ENCODE measurements at regions not wholly inside any gene's neighbourhood (a gene's known extent, or its start where the extent isn't known, plus 50 kb on each side); places are given as distances from the start of the nearest gene placed in this dataset.

DNA sequence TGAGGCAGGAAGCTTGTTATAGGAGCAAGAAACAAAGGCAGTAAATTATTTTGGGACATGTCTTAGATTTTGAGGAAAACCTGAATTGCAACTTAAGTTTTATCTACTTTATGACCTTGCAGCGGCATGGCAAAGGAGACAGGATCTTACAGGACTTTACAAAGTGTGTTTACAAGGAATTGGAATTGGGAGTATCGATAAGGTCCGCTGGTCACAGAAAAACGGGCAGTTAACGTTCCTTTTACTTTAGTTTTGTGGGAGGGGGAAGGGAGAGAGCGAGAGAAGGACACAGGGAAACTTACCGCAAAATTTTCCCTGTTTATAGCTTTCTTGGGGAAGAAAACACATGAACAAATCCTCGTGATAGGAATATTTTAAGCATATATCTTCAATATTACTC lies 1607.2 kb downstream of the GRIK2 start:
- no peak overlapping the region for H3K27ac Mint-ChIP-seq
- TF ChIP-seq, protein P1, sequence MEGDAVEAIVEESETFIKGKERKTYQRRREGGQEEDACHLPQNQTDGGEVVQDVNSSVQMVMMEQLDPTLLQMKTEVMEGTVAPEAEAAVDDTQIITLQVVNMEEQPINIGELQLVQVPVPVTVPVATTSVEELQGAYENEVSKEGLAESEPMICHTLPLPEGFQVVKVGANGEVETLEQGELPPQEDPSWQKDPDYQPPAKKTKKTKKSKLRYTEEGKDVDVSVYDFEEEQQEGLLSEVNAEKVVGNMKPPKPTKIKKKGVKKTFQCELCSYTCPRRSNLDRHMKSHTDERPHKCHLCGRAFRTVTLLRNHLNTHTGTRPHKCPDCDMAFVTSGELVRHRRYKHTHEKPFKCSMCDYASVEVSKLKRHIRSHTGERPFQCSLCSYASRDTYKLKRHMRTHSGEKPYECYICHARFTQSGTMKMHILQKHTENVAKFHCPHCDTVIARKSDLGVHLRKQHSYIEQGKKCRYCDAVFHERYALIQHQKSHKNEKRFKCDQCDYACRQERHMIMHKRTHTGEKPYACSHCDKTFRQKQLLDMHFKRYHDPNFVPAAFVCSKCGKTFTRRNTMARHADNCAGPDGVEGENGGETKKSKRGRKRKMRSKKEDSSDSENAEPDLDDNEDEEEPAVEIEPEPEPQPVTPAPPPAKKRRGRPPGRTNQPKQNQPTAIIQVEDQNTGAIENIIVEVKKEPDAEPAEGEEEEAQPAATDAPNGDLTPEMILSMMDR (IDR thresholded peaks at IDR 0.05), result no peak
- no peak for ATAC-seq
- DNase-seq, result no peak
- ChIA-PET CTCF (no interaction called here), POLR2A (no interaction called here)
- no peak overlapping the region for H3K4me3 Mint-ChIP-seq
- no peaks in the 10 kb centered on the region for H3K4me1 Mint-ChIP-seq (ENCODE audit: low read depth)
- no peaks in the 10 kb centered on the region for H3K27me3 Mint-ChIP-seq
- H3K9me3 Mint-ChIP-seq, result peaks cover 6% of the 10 kb centered on the region
- intact Hi-C loops (cut with micrococcal nuclease), result no loop called here
- no peaks in the 10 kb centered on the region for H3K36me3 Mint-ChIP-seq (ENCODE audit: low read depth)

DNA sequence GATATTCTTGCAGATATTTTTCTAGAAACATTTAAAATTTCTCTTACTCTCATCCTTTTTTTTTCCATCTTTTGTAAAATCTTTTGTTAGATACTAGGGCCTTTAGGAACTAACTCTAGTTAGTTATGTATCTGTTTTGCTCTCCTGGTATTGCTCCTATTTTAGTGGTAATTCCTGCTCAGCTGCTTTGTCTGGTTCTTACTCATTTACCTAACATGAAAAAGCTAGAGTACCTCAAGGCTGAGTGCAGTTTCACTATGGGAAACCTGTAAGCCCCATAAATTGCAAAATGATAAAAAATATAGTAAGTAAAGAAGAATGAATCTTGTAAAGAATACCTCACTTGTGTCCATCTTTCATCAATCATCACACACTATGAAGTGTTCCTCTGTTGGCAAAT lies 1602.0 kb downstream of the GRIK2 start:
- H3K36me3 Mint-ChIP-seq (ENCODE audit: low read depth), result no peaks in the 10 kb centered on the region
- H3K4me3 Mint-ChIP-seq, result no peak overlapping the region
- intact Hi-C loops (cut with micrococcal nuclease), result no loop called here
- ChIA-PET CTCF (no interaction called here), POLR2A (no interaction called here)
- no peaks in the 10 kb centered on the region for H3K27me3 Mint-ChIP-seq
- DNase-seq (no peak), ATAC-seq (no peak)
- TF ChIP-seq, protein P1 (IDR thresholded peaks at IDR 0.05), result no peak
- H3K4me1 Mint-ChIP-seq (ENCODE audit: low read depth), result no peaks in the 10 kb centered on the region
- H3K27ac Mint-ChIP-seq, result no peak overlapping the region
- H3K9me3 Mint-ChIP-seq, result no peaks in the 10 kb centered on the region

DNA sequence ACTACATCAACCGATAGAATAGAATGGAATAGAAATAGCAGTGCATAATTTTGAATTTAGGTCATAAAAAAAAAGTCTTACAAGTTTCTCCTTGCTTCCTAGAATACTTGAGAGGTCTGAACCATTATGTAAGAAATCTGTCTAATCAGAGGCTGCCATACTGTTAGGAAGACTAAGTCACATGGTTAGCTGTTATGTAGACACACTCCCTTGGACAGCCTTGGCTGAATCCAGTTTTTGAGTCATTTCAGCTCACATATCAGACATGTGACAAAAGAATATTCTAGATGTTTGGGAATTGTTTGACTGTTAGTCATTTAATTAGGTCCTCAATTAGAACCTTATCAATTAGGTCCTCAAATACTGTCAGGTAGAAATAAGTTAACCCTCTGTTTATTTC lies 1601.4 kb downstream of the GRIK2 start:
- Mint-ChIP-seq H3K36me3 (ENCODE audit: low read depth) (no peaks in the 10 kb centered on the region), H3K4me1 (ENCODE audit: low read depth) (no peaks in the 10 kb centered on the region), H3K27me3 (no peaks in the 10 kb centered on the region), H3K27ac (no peak overlapping the region), H3K4me3 (no peak overlapping the region), H3K9me3 (no peaks in the 10 kb centered on the region)
- DNase-seq (no peak), ATAC-seq (no peak)
- ChIA-PET CTCF (no interaction called here), POLR2A (no interaction called here)
- TF ChIP-seq, protein P1 (IDR thresholded peaks at IDR 0.05), result no peak
- intact Hi-C loops (cut with micrococcal nuclease), result no loop called here

DNA sequence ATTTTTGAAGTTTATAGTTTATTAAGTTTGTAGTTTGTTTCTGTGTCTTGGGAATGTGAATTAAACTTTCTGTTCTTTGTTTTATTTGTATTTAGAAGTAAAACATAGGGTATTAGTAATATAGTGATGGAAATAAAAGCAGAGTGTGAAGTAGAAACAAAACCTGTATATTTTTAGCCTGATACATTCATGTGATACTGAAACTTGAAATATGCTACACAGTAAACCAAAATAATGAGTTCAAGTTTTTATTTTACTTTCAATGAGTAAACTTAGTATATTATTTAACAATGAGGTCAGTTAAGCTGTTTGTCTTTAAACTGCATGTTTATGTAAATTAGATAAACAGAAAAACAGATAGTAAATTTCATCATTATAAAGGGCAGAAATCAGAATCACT lies 1592.6 kb downstream of the GRIK2 start:
- CTCF ChIA-PET, result no interaction called here
- DNase-seq (no peak), ATAC-seq (no peak)
- POLR2A ChIA-PET, result no interaction called here
- intact Hi-C loops (cut with micrococcal nuclease), result no loop called here
- no peaks in the 10 kb centered on the region for H3K36me3 Mint-ChIP-seq (ENCODE audit: low read depth)
- peaks cover 1% of the 10 kb centered on the region for H3K9me3 Mint-ChIP-seq
- no peaks in the 10 kb centered on the region for H3K4me1 Mint-ChIP-seq (ENCODE audit: low read depth)
- TF ChIP-seq, protein P1 (IDR thresholded peaks at IDR 0.05), result no peak
- no peak overlapping the region for H3K4me3 Mint-ChIP-seq
- no peak overlapping the region for H3K27ac Mint-ChIP-seq
- H3K27me3 Mint-ChIP-seq, result no peaks in the 10 kb centered on the region

DNA sequence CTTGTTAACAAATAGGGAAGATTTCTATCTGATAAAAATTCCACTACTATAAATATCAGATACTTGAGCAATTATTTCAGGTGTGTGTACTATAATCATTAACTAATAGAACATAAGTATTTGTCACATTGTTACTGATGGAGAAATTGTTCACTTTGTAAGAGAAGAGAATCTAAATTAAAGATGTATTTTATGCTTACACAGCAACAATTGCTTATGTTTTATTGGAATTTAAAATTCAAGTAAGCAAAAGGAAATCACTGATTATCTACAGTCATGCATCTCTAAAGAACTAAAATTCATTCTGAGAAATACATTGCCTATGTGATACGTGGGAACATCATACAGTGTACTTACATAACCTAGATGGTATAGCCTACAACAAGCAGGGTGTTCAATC lies 1590.8 kb downstream of the GRIK2 start:
- ATAC-seq, result no peak
- H3K4me1 Mint-ChIP-seq (ENCODE audit: low read depth), result no peaks in the 10 kb centered on the region
- no peak overlapping the region for H3K27ac Mint-ChIP-seq
- H3K27me3 Mint-ChIP-seq, result no peaks in the 10 kb centered on the region
- peaks cover 2% of the 10 kb centered on the region for H3K9me3 Mint-ChIP-seq
- TF ChIP-seq, protein P1 (IDR thresholded peaks at IDR 0.05), result no peak
- DNase-seq, result no peak
- H3K4me3 Mint-ChIP-seq, result no peak overlapping the region
- ChIA-PET POLR2A (no interaction called here), CTCF (no interaction called here)
- H3K36me3 Mint-ChIP-seq (ENCODE audit: low read depth), result no peaks in the 10 kb centered on the region
- intact Hi-C loops (cut with micrococcal nuclease), result no loop called here

All from activated CD8-positive, alpha-beta T cell treated with anti-CD3 and anti-CD28 coated beads for 36 hours (primary cell).